NCI-H446 treated with DMSO at 0.1 percent for 48 hours (cell line): ENCODE measurements at regions not wholly inside any gene's neighbourhood (a gene's known extent, or its start where the extent isn't known, plus 50 kb on each side); places are given as distances from the start of the nearest gene placed in this dataset.
"Not testable (repeated sequence)": the region's sequence is repeated elsewhere in the genome, so short reads cannot be mapped to it uniquely, and the experiment has no call there.

Experiments used
- DNase-seq: peaks from one replicate; lab custom pipeline; 2025; lab: John Stamatoyannopoulos, UW

GRCh38 chr1:175265091-175265490 is 72.5 kb upstream of the KIAA0040 start:
- no peak for DNase-seq

GRCh38 chr1:175262621-175263020 is 70.0 kb upstream of the KIAA0040 start:
- no peak for DNase-seq

GRCh38 chr1:175256246-175256645 is 63.7 kb upstream of the KIAA0040 start:
- not testable (repeated sequence) for DNase-seq

GRCh38 chr1:175254190-175254589 is 61.6 kb upstream of the KIAA0040 start:
- peak; percentile 67 for DNase-seq

- no peak for DNase-seq
These were observed 60.0 kb upstream of the KIAA0040 start for GRCh38 chr1:175252561-175252960.

GRCh38 chr1:175250027-175250426 is 57.5 kb upstream of the KIAA0040 start:
- no peak for DNase-seq

GRCh38 chr1:175248036-175248435 is 55.5 kb upstream of the KIAA0040 start:
- not testable (repeated sequence) for DNase-seq

GRCh38 chr1:175247056-175247455 is 54.5 kb upstream of the KIAA0040 start:
- peak; percentile 70 for DNase-seq

GRCh38 chr1:175245324-175245723 is 52.7 kb upstream of the KIAA0040 start:
- DNase-seq, result no peak

GRCh38 chr1:175244206-175244605 is 51.6 kb upstream of the KIAA0040 start:
- DNase-seq, result no peak
